Caki2 (cell line): ENCODE measurements at regions not wholly inside any gene's neighbourhood (a gene's known extent, or its start where the extent isn't known, plus 50 kb on each side); places are given as distances from the start of the nearest gene placed in this dataset.
A peak's percentile ranks its signal among the peaks of the same experiment; 100 is the strongest.

Experiments used
- DNase-seq: peaks from one replicate; pipeline ENCODE4 v3.0.0-alpha.2; 2015; ENCODE audit warnings: low read depth
- in situ Hi-C: cut with HindIII; loops from 2 replicates; pipeline ENCODE4 v1.10.0; 2016; ENCODE audit warnings: low sequenced_read_pairs, low pct_unique_long_range_greater_than_20kb, mixed read lengths

- in situ Hi-C loops = no loop called here
- DNase-seq = no peak
Observed at GRCh38 chr3:86251781-86252180, 739.2 kb downstream of the VGLL3 start.

GRCh38 chr3:86249833-86250232, 741.1 kb downstream of the VGLL3 start:
- no peak for DNase-seq
- in situ Hi-C loops = no loop called here

- in situ Hi-C loops = no loop called here
- DNase-seq = no peak
Observed at GRCh38 chr3:86245360-86245759, 745.6 kb downstream of the VGLL3 start.

- in situ Hi-C loops = no loop called here
- DNase-seq = no peak
Observed at GRCh38 chr3:86244905-86245304, 746.0 kb downstream of the VGLL3 start.

GRCh38 chr3:86239946-86240345, 751.0 kb downstream of the VGLL3 start:
- in situ Hi-C loops = no loop called here
- DNase-seq = no peak

- in situ Hi-C loops = no loop called here
- DNase-seq = no peak
Observed at GRCh38 chr3:86234506-86235254, 756.3 kb downstream of the VGLL3 start.

- in situ Hi-C loops = no loop called here
- DNase-seq = no peak
Observed at GRCh38 chr3:86230762-86231161, 760.2 kb downstream of the VGLL3 start.

GRCh38 chr3:86229775-86230094, 761.2 kb downstream of the VGLL3 start:
- in situ Hi-C loops = no loop called here
- DNase-seq = no peak

- in situ Hi-C loops = no loop called here
- no peak for DNase-seq
Observed at GRCh38 chr3:86229086-86229774, 761.7 kb downstream of the VGLL3 start.

GRCh38 chr3:86228101-86228500, 762.8 kb downstream of the VGLL3 start:
- in situ Hi-C loops = no loop called here
- DNase-seq = no peak

- in situ Hi-C loops = no loop called here
- no peak for DNase-seq
Observed at GRCh38 chr3:86225461-86225860, 765.5 kb downstream of the VGLL3 start.

- in situ Hi-C loops = no loop called here
- no peak for DNase-seq
Observed at GRCh38 chr3:86221601-86222000, 769.3 kb downstream of the VGLL3 start.

GRCh38 chr3:86208772-86209171, 782.2 kb downstream of the VGLL3 start:
- in situ Hi-C loops = no loop called here
- DNase-seq = no peak

- in situ Hi-C loops = no loop called here
- DNase-seq = no peak
Observed at GRCh38 chr3:86182606-86183005, 808.3 kb downstream of the VGLL3 start.

GRCh38 chr3:86180696-86181095, 810.3 kb downstream of the VGLL3 start:
- DNase-seq = peak; percentile 4
- in situ Hi-C loops = no loop called here

GRCh38 chr3:86178095-86178494, 812.9 kb downstream of the VGLL3 start:
- DNase-seq = no peak
- in situ Hi-C loops = no loop called here

- in situ Hi-C loops = no loop called here
Observed at GRCh38 chr3:86176445-86176784, 814.5 kb downstream of the VGLL3 start.

GRCh38 chr3:86175593-86176444, 815.1 kb downstream of the VGLL3 start:
- in situ Hi-C loops = no loop called here
- DNase-seq = no peak

More at GRCh38 chr3:86176445-86176784, 814.5 kb downstream of the VGLL3 start:
- DNase-seq = peak; percentile 20

- in situ Hi-C loops = no loop called here
- no peak for DNase-seq
Observed at GRCh38 chr3:86175051-86175536, 815.9 kb downstream of the VGLL3 start.
